ENCODE measurements at regions not wholly inside any gene's neighbourhood (a gene's known extent, or its start where the extent isn't known, plus 50 kb on each side); places are given as distances from the start of the nearest gene placed in this dataset.

- no peak for ATAC-seq (ENCODE audit: poor library complexity)
- Mint-ChIP-seq H3K4me1 (ENCODE audit: low read depth) (no peaks in the 10 kb centered on the region), H3K36me3 (ENCODE audit: low read depth) (no peaks in the 10 kb centered on the region), H3K4me3 (no peak overlapping the region), H3K27me3 (no peaks in the 10 kb centered on the region), H3K9me3 (peaks cover 2% of the 10 kb centered on the region), H3K27ac (no peak overlapping the region)
- H3K27ac ChIP-seq (ENCODE audit: low read depth in 1 of 2, low read length in 2 of 2), result no peak overlapping the region
- no peak for TF ChIP-seq CTCF (IDR thresholded peaks at IDR 0.05)
- DNase-seq, result no peak
- ChIA-PET POLR2A (no interaction called here), CTCF (no interaction called here)
- H3K4me3 ChIP-seq (ENCODE audit: low read length), result no peak overlapping the region
- no peaks in the 10 kb centered on the region for H3K4me1 ChIP-seq (ENCODE audit: insufficient read depth, low read length)
- H3K36me3 ChIP-seq (ENCODE audit: insufficient read depth, low read length), result no peaks in the 10 kb centered on the region
- H3K27me3 ChIP-seq (ENCODE audit: control insufficient read depth in 1 of 2, insufficient read depth in 2 of 2, low read length in 2 of 2), result no peaks in the 10 kb centered on the region
- intact Hi-C loops (cut with DNase I, micrococcal nuclease), result no loop called here
- no peaks in the 10 kb centered on the region for H3K9me3 ChIP-seq (ENCODE audit: control insufficient read depth in 1 of 2, insufficient read depth in 1 of 2, low read length in 2 of 2)
Observed at GRCh38 chr7:145216866-145217265, 381.0 kb upstream of the TPK1 start.

- Histone ChIP-seq H3K9me3 (ENCODE audit: control insufficient read depth in 1 of 2, insufficient read depth in 1 of 2, low read length in 2 of 2) (no peaks in the 10 kb centered on the region), H3K4me1 (ENCODE audit: insufficient read depth, low read length) (no peaks in the 10 kb centered on the region), H3K36me3 (ENCODE audit: insufficient read depth, low read length) (no peaks in the 10 kb centered on the region), H3K4me3 (ENCODE audit: low read length) (no peak overlapping the region), H3K27ac (ENCODE audit: low read depth in 1 of 2, low read length in 2 of 2) (no peak overlapping the region), H3K27me3 (ENCODE audit: control insufficient read depth in 1 of 2, insufficient read depth in 2 of 2, low read length in 2 of 2) (no peaks in the 10 kb centered on the region)
- CTCF ChIA-PET, result no interaction called here
- no peak overlapping the region for H3K4me3 Mint-ChIP-seq
- no peaks in the 10 kb centered on the region for H3K27me3 Mint-ChIP-seq
- ATAC-seq (ENCODE audit: poor library complexity) (no peak), DNase-seq (no peak)
- no peak overlapping the region for H3K27ac Mint-ChIP-seq
- H3K4me1 Mint-ChIP-seq (ENCODE audit: low read depth), result no peaks in the 10 kb centered on the region
- H3K9me3 Mint-ChIP-seq, result no peaks in the 10 kb centered on the region
- intact Hi-C loops (cut with DNase I, micrococcal nuclease), result no loop called here
- TF ChIP-seq CTCF (IDR thresholded peaks at IDR 0.05), result no peak
- POLR2A ChIA-PET, result no interaction called here
- no peaks in the 10 kb centered on the region for H3K36me3 Mint-ChIP-seq (ENCODE audit: low read depth)
Observed at GRCh38 chr7:145212050-145212449, 376.2 kb upstream of the TPK1 start.

- DNase-seq (no peak), ATAC-seq (ENCODE audit: poor library complexity) (no peak)
- no peaks in the 10 kb centered on the region for H3K4me1 Mint-ChIP-seq (ENCODE audit: low read depth)
- no peaks in the 10 kb centered on the region for H3K27me3 Mint-ChIP-seq
- H3K9me3 Mint-ChIP-seq, result no peaks in the 10 kb centered on the region
- Histone ChIP-seq H3K9me3 (ENCODE audit: control insufficient read depth in 1 of 2, insufficient read depth in 1 of 2, low read length in 2 of 2) (no peaks in the 10 kb centered on the region), H3K4me3 (ENCODE audit: low read length) (no peak overlapping the region), H3K4me1 (ENCODE audit: insufficient read depth, low read length) (no peaks in the 10 kb centered on the region), H3K27ac (ENCODE audit: low read depth in 1 of 2, low read length in 2 of 2) (no peak overlapping the region), H3K36me3 (ENCODE audit: insufficient read depth, low read length) (no peaks in the 10 kb centered on the region), H3K27me3 (ENCODE audit: control insufficient read depth in 1 of 2, insufficient read depth in 2 of 2, low read length in 2 of 2) (no peaks in the 10 kb centered on the region)
- CTCF ChIA-PET, result no interaction called here
- no peak for TF ChIP-seq CTCF (IDR thresholded peaks at IDR 0.05)
- POLR2A ChIA-PET, result no interaction called here
- no peaks in the 10 kb centered on the region for H3K36me3 Mint-ChIP-seq (ENCODE audit: low read depth)
- no peak overlapping the region for H3K27ac Mint-ChIP-seq
- H3K4me3 Mint-ChIP-seq, result no peak overlapping the region
- intact Hi-C loops (cut with DNase I, micrococcal nuclease), result no loop called here
Observed at GRCh38 chr7:145211211-145211610, 375.4 kb upstream of the TPK1 start.
